Fibroblast of skin of right biceps (primary cell): ENCODE measurements at regions not wholly inside any gene's neighbourhood (a gene's known extent, or its start where the extent isn't known, plus 50 kb on each side); places are given as distances from the start of the nearest gene placed in this dataset.

Experiments
- DNase-seq: peaks from one replicate; pipeline ENCODE4 v3.0.0-alpha.2; 2013

GRCh38 chr4:54914781-54915180, 210.6 kb downstream of the KDR start:
- DNase-seq: no peak

GRCh38 chr4:54913751-54914526, 211.5 kb downstream of the KDR start:
- peak; percentile 43 for DNase-seq

- no peak for DNase-seq
Measured at GRCh38 chr4:54912155-54912554, 213.2 kb downstream of the KDR start.

- no peak for DNase-seq
Measured at GRCh38 chr4:54909961-54910360, 215.4 kb downstream of the KDR start.

GRCh38 chr4:54908763-54909162, 216.6 kb downstream of the KDR start:
- peak; percentile 38 for DNase-seq

- no peak for DNase-seq
Measured at GRCh38 chr4:54904953-54905352, 220.4 kb downstream of the KDR start.

GRCh38 chr4:54902976-54903375, 222.4 kb downstream of the KDR start:
- DNase-seq: no peak

- peak; percentile 75 for DNase-seq
Measured at GRCh38 chr4:54902271-54902670, 223.1 kb downstream of the KDR start.

GRCh38 chr4:54901202-54901601, 224.2 kb downstream of the KDR start:
- no peak for DNase-seq

- peak; percentile 31 for DNase-seq
Measured at GRCh38 chr4:54898656-54899340, 226.6 kb downstream of the KDR start.

GRCh38 chr4:54898056-54898562, 227.3 kb downstream of the KDR start:
- peak; percentile 55 for DNase-seq

- peak; percentile 94 for DNase-seq
Measured at GRCh38 chr4:54897590-54897989, 227.8 kb downstream of the KDR start.

GRCh38 chr4:54882616-54883015, 224.9 kb downstream of the KIT start:
- DNase-seq: peak; percentile 38

- DNase-seq: peak; percentile 94
Measured at GRCh38 chr4:54879576-54879975, 221.8 kb downstream of the KIT start.

GRCh38 chr4:54877006-54877405, 219.2 kb downstream of the KIT start:
- peak; percentile 82 for DNase-seq

GRCh38 chr4:54872261-54872660, 214.5 kb downstream of the KIT start:
- DNase-seq: peak; percentile 63

GRCh38 chr4:54863571-54864255, 206.0 kb downstream of the KIT start:
- DNase-seq: no peak

- no peak for DNase-seq
Measured at GRCh38 chr4:54861201-54861600, 203.4 kb downstream of the KIT start.

GRCh38 chr4:54855191-54855854, 197.6 kb downstream of the KIT start:
- DNase-seq: no peak

- no peak for DNase-seq
Measured at GRCh38 chr4:54852602-54853001, 194.8 kb downstream of the KIT start.

GRCh38 chr4:54852054-54852453, 194.3 kb downstream of the KIT start:
- DNase-seq: no peak

GRCh38 chr4:54844911-54845310, 187.2 kb downstream of the KIT start:
- no peak for DNase-seq

- no peak for DNase-seq
Measured at GRCh38 chr4:54843946-54844345, 186.2 kb downstream of the KIT start.
